ENCODE measurements at regions not wholly inside any gene's neighbourhood (a gene's known extent, or its start where the extent isn't known, plus 50 kb on each side); places are given as distances from the start of the nearest gene placed in this dataset.

GRCh38 chr6:22809370-22809769 is 240.0 kb downstream of the HDGFL1 start:
- H3K4me3 ChIP-seq (ENCODE audit: low read depth, low read length): no peak overlapping the region
- no peaks in the 10 kb centered on the region for H3K27me3 ChIP-seq (ENCODE audit: control insufficient read depth, insufficient read depth, low read length)
- no peak for FAIRE-seq
- no peaks in the 10 kb centered on the region for H3K36me3 ChIP-seq (ENCODE audit: control insufficient read depth, insufficient read depth, low read length)
- no peak for TF ChIP-seq CTCF (IDR thresholded peaks at IDR 0.05; ENCODE audit: insufficient read depth, low read length, severe bottlenecking)
- no peak for DNase-seq (ENCODE audit: low read depth)

DNA sequence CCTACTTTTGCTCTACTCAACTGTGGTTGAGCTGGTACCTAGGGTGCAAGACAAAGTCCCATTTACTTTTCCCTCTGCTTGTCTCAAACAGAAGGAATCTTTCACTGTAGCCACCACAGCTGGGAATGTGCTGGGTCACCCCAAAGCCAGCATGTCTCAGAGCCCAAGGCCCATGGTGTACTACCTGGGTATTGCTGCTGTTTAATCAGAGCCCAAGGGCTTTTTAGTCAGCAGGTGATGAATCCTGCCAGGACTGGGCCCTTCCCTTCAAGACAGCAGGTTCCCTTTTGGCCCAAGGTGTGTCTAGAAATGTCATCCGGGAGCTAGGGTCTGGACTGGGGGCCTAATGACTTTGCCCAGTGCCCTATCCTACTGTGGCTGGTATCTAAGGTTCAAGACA is 249.8 kb downstream of the HDGFL1 start:
- DNase-seq (ENCODE audit: low read depth): peak; percentile 46
- no peak overlapping the region for H3K4me3 ChIP-seq (ENCODE audit: low read depth, low read length)
- no peaks in the 10 kb centered on the region for H3K36me3 ChIP-seq (ENCODE audit: control insufficient read depth, insufficient read depth, low read length)
- TF ChIP-seq CTCF (IDR thresholded peaks at IDR 0.05; ENCODE audit: insufficient read depth, low read length, severe bottlenecking): no peak
- FAIRE-seq: no peak
- no peaks in the 10 kb centered on the region for H3K27me3 ChIP-seq (ENCODE audit: control insufficient read depth, insufficient read depth, low read length)

DNA sequence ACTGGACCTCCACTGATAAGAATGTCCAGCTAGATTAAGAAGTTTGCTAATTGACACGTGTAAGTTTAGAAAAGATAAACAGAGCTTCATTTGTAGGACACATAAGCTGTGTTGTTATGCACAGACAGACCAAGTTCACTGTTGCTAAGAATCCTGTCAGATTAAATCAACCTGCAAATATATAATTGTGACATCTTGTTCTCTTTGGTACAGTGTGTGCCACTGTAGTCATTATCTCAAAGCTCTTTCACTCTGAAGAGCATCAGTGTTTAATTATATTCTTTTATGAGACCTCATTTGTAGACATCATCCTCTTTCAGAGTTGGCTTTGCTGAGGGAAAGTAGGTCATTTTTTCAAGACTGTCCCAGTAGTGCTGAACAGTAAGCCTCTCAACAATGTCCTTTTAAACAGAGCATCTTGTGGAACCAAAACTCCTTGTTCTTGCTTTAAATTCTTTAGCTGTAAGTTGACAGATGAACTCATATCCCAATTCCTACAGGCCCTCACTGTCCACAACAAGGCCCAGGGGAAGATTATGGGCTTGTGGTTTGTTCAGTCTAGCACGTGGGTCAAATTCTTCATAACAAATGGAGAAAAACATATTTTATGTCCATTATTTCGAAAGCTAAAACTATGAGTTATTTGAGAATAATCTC is 252.4 kb downstream of the HDGFL1 start:
- no peaks in the 10 kb centered on the region for H3K36me3 ChIP-seq (ENCODE audit: control insufficient read depth, insufficient read depth, low read length)
- H3K27me3 ChIP-seq (ENCODE audit: control insufficient read depth, insufficient read depth, low read length): no peaks in the 10 kb centered on the region
- no peak for FAIRE-seq
- DNase-seq (ENCODE audit: low read depth): no peak
- H3K4me3 ChIP-seq (ENCODE audit: low read depth, low read length): no peak overlapping the region
- TF ChIP-seq CTCF (IDR thresholded peaks at IDR 0.05; ENCODE audit: insufficient read depth, low read length, severe bottlenecking): no peak

DNA sequence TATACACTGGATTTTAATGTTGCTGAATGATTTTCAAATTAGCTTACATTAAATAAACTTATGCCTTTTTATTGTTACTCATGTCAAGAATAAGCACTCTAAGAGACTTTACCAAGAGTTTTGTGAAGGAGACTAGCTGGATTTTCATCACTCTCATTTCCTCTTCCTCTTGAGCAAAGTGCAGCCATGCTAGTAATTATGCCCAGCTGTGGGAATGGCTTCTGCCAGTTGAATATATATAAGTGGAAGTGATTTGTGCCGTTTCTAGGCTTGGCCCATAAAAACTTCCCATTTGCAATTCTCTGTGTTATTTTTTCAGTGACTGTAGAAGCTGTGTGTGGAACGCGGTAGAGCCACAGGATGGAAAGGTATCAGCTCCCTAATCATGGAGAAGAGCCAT is 255.8 kb downstream of the HDGFL1 start:
- no peak overlapping the region for H3K4me3 ChIP-seq (ENCODE audit: low read depth, low read length)
- H3K27me3 ChIP-seq (ENCODE audit: control insufficient read depth, insufficient read depth, low read length): no peaks in the 10 kb centered on the region
- no peak for TF ChIP-seq CTCF (IDR thresholded peaks at IDR 0.05; ENCODE audit: insufficient read depth, low read length, severe bottlenecking)
- no peak for DNase-seq (ENCODE audit: low read depth)
- H3K36me3 ChIP-seq (ENCODE audit: control insufficient read depth, insufficient read depth, low read length): no peaks in the 10 kb centered on the region
- FAIRE-seq: no peak

DNA sequence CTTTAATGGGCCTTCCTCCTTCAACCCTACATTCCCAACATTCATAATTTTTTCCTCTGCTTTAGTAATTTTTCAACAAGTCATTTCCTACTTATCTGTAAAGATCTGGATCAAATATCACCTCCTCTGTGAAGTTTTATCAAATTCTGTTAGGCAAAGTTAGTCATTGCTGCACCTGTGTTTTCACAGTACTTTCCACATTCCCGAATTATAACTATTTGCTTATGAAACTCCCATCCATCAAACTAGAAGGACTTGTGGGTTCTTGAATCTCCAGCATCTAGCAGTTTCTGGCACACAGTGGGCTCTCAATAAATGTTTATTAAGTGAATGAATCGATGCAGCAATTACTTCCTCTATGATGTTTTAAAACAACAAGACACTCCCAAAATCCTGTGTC is 257.6 kb downstream of the HDGFL1 start:
- Histone ChIP-seq H3K27me3 (ENCODE audit: control insufficient read depth, insufficient read depth, low read length) (no peaks in the 10 kb centered on the region), H3K4me3 (ENCODE audit: low read depth, low read length) (no peak overlapping the region), H3K36me3 (ENCODE audit: control insufficient read depth, insufficient read depth, low read length) (no peaks in the 10 kb centered on the region)
- TF ChIP-seq CTCF (IDR thresholded peaks at IDR 0.05; ENCODE audit: insufficient read depth, low read length, severe bottlenecking): no peak
- FAIRE-seq: no peak
- DNase-seq (ENCODE audit: low read depth): peak; percentile 79

DNA sequence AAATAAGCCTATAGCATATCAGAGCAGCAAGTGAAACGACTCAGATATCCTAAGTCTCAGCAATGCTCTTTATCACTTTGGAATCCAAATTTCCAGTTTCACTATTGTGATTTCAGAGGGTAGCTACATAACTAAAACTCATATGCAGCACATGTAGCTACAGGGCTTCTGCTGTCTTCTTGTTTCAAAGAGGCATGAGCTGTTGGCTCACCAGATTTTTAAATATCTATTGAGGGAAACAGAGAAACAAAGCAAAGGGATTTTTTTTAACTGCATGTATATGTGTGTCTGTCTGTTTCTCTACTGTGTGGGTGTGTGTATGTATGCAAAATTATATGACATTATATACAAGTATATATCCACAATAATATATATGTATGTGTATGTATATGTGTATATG is 258.4 kb downstream of the HDGFL1 start:
- no peak for DNase-seq (ENCODE audit: low read depth)
- no peak for FAIRE-seq
- Histone ChIP-seq H3K4me3 (ENCODE audit: low read depth, low read length) (no peak overlapping the region), H3K27me3 (ENCODE audit: control insufficient read depth, insufficient read depth, low read length) (no peaks in the 10 kb centered on the region), H3K36me3 (ENCODE audit: control insufficient read depth, insufficient read depth, low read length) (no peaks in the 10 kb centered on the region)
- TF ChIP-seq CTCF (IDR thresholded peaks at IDR 0.05; ENCODE audit: insufficient read depth, low read length, severe bottlenecking): no peak

All from bronchial epithelial cell (primary cell).